ENCODE measurements at regions not wholly inside any gene's neighbourhood (a gene's known extent, or its start where the extent isn't known, plus 50 kb on each side); places are given as distances from the start of the nearest gene placed in this dataset.

- DNase-seq = no peak
These were observed 1656.9 kb upstream of the RAG2 start for GRCh38 chr11:38254913-38255312.

DNA sequence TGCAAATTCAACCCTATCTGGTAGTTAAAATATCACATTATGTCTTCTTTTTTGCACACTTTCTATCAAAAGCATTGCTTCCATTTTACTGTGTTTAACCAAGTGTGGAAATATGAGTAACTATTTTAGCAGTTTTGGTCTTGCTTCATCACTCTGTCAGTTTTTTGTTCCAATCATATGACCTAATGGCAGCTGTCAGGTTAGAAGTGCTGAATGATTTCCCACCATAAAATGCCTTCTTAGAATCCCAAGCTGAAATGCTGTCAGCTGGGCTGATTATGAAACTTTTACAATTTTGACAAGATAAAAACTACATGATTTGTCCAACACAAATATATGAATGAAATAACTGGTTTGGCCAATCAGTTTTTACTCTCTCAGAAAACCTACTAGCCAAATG lies 1654.6 kb upstream of the RAG2 start:
- DNase-seq = no peak

GRCh38 chr11:38246451-38246850 lies 1648.4 kb upstream of the RAG2 start:
- DNase-seq = no peak

GRCh38 chr11:38226684-38227083 lies 1628.6 kb upstream of the RAG2 start:
- DNase-seq = no peak

- DNase-seq = no peak
These were observed 1623.3 kb upstream of the RAG2 start for GRCh38 chr11:38221295-38221694.

GRCh38 chr11:38219636-38220035 lies 1621.6 kb upstream of the RAG2 start:
- DNase-seq = no peak

DNA sequence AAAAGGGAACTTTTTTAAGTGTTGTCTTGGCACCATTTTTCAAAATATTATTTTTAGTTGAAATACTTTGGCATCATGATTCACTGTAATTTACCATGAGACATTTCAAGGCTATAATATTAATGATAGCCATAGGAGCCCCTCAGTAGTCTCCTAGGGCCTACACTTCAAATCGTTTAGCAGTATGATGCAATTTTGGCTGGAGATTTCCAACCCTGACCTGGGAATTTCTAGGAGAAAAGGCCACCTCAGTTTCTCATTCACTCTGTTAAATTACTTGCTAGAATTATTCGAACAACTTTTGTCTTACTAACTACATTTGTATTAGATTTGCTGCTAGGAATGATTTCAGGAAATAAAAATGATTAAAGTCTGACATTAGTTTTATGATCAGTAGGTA lies 1610.9 kb upstream of the RAG2 start:
- DNase-seq = no peak

DNA sequence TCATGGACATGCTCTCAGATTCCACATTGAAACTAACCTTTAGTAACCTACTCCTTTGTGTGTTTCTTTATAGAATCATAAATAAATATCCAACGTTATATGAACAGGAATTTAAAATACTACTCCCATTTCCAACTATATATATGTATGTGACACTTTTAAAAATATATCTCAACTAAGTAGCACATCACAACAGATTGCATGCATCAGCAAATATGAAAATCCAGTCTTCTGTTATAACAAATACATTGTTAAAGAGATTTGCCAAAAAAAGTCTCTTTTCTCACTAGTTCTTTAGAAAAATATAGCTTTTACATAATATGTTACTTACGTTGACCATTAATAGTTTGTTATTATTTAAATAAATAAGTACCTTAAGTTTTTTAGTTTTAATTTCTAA lies 1608.6 kb upstream of the RAG2 start:
- DNase-seq = no peak

DNA sequence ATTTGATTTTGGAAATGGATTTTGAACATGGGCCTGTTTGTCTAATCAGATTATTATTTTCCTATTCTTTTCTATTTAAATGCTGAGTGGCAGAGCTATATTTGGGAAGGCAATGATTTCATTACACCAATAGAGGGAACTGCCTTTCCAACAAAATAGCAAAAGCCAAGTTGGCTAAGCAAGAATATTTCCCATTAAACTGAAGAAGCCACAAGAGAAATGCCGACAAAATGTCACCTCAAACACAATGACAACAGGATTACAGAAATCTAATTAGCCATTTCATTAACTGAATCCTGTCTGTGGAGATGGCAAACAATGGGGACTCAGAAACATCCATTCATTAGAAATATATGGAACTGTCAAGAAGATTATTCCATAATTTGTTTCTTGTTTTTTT lies 1593.1 kb upstream of the RAG2 start:
- DNase-seq = no peak

DNA sequence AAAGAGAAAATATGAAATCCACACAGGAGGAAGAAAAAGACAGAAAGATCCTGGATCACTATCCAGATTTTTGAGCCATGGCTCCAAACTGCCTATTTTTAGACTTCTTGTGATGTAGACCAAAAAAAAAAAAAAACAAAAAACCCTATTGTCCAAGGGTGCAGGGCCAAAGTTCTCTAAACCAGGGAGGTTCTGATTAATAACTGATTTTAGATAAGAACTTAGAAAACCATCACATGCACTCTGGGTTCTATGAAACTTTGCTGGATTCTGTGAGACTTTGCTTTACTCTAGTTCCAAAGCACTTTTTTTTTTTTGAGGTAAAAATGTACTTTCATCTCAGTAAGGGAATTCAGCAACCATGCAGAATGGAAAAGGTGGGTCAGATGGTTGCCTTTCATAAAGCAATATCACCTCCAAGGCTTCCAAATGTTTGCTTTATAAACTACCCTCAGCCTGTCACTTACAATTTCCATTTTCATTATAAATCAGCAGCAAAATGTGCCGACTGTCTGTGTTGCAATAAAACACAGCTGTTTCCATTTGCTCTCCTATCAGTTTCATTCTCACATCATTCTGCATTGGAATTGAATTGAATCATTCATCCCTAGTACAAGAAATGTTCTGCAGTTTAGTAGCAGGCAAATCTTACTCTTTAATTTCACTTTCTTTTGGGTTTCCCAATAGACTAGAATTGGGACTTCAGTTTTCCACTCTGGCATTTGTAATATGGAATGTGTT lies 1584.3 kb upstream of the RAG2 start:
- DNase-seq = no peak

GRCh38 chr11:38176686-38177322 lies 1578.8 kb upstream of the RAG2 start:
- DNase-seq = no peak

- no peak for DNase-seq
These were observed 1575.6 kb upstream of the RAG2 start for GRCh38 chr11:38173676-38174075.

DNA sequence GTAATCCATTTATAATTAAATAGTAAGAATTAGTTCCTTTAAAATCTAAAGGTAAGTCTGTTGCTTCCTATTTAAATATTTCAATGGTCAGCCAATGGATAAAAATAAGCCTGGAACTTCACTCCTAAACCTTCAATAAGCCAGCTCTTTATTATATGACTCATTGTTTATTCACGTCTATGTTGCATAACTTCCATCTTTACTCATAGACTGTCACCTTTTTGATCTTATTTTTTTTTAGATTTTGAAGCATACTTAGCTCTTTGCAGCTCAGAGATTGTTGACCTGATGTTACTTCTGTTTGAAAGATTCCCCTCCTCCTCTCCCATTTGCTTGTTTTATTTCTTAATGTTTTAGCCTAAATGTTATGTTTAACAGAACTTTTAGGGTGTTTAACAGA lies 1571.2 kb upstream of the RAG2 start:
- DNase-seq = no peak

DNA sequence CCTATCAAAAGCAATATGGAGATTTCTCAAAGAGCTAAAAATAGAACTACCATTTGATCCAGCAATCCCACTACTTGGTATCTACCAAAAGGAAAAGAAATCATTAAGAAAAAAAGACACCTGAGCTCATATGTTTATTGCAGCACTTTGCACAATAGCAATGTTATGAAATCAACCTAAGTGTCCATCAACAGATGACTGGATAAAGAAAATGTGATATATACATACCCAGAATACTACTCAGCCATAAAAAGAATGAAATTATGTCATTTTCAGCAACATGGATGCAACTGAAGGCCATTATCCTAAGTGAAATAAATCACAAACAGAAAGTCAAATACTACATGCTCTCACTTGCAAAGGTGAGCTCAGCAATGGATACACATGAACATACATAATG lies 1565.5 kb upstream of the RAG2 start:
- no peak for DNase-seq

- no peak for DNase-seq
These were observed 1562.4 kb upstream of the RAG2 start for GRCh38 chr11:38160433-38160832.

DNA sequence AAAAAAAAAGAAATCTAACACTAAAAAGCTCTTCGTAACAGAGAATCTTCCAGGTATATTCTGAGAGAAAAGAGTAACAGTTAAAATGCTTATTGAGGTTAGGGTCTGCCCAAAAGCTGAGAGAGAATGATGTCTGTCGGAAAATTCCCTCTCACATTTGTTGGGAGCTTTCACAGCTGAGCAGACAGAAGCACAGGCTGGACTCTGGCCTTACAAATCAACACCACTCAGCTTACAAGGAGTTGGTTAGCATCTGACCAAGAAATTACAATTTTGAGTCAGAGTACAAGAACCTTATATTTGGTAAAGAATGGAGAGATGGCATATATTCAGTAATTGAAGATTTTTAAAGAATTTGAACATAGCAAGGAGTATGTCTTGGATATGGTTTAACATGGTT lies 1561.0 kb upstream of the RAG2 start:
- DNase-seq = no peak

- DNase-seq = no peak
These were observed 1558.6 kb upstream of the RAG2 start for GRCh38 chr11:38156495-38157146.

- no peak for DNase-seq
These were observed 1557.8 kb upstream of the RAG2 start for GRCh38 chr11:38155856-38156255.

GRCh38 chr11:38153985-38154384 lies 1555.9 kb upstream of the RAG2 start:
- no peak for DNase-seq

DNA sequence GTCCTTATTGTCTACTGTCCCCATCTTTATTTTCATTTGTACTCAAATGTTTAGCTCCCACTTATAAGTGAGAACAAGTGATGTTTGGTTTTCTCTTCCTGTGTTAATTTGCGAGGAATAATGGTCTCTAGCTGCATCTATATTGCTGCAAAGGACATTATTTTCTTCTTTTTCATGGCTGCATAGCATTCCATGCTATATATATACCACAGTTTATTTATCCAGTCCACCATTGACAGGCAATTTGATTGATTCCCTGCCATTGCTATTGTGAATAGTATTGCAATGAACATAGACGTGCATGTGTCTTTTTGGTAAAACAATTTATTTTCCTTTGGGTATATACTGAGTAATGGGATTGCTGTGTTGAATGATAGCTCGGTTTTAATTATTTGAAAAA lies 1545.8 kb upstream of the RAG2 start:
- DNase-seq = no peak

GRCh38 chr11:38138972-38139371 lies 1540.9 kb upstream of the RAG2 start:
- no peak for DNase-seq

- DNase-seq = no peak
These were observed 1538.9 kb upstream of the RAG2 start for GRCh38 chr11:38136887-38137286.

GRCh38 chr11:38131535-38131934 lies 1533.5 kb upstream of the RAG2 start:
- DNase-seq = no peak

DNA sequence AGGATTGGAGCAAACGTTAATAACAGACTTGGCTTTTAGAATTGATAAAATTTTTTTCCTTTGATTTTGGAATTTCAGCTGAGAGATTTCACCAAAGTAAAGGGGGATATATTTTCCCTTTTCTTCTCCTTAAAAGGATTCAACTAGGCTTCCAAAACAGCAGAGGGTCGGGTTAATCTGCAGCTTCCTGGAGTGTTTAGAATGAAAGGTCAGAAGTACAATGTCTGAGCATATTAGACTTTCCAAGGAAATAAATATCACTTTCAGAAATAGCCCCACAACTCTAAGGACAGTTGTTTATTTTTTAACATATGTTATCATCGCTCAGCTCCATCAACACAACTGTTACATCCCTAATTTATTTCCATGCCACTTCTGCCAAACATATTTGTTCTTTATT lies 1532.9 kb upstream of the RAG2 start:
- no peak for DNase-seq

DNA sequence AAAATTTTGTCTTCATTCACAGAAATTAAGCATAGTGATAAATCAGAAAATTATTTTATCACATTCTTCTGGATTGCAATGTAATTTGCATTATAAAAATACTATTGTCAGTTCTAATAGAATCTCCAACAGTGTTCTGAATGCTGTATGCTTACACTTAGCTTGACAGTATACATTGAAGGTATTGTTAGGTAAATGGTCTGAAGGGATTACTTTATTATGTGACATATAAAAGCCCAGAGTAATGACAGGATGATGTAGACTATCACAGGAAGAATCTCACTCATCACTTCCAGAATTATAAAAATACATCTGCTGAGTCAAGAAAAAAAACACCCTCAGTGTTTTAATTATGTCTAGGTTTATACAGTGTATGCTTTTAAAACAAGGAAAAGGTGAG lies 1532.5 kb upstream of the RAG2 start:
- no peak for DNase-seq

All from NCI-H1694 (cell line).